GM23338 (cell line): ENCODE measurements at regions not wholly inside any gene's neighbourhood (a gene's known extent, or its start where the extent isn't known, plus 50 kb on each side); places are given as distances from the start of the nearest gene placed in this dataset.

Experiments
- ATAC-seq: fragments of 200-7000 bp; cut with Tn5 transposase; 3 replicates; pipeline ENCODE4 v1.9.1; 2020
- DNase-seq: peaks from one replicate; pipeline ENCODE4 v3.0.0-alpha.2; 2015; ENCODE audit warnings: low spot score
- H2AFZ ChIP-seq: fragments of 200-600 bp; sonication (generic); 2 replicates; pipeline ENCODE4 v1.8.0; 2016; ENCODE audit warnings: antibody characterized with exemption, mild to moderate bottlenecking, moderate library complexity
- H3F3A ChIP-seq: fragments of 200-600 bp; sonication (generic); replicated peaks from 2 replicates; pipeline ENCODE4 v1.8.0; 2017; ENCODE audit warnings: antibody characterized with exemption, mixed run types, low read depth
- H3K27ac ChIP-seq: fragments of 200-600 bp; sonication (generic); 2 replicates; pipeline ENCODE4 v1.6.1; 2016; ENCODE audit warnings: low read depth
- H3K27me3 ChIP-seq: fragments of 200-600 bp; sonication (generic); 2 replicates; pipeline ENCODE4 v1.8.0; 2016; ENCODE audit warnings: mild to moderate bottlenecking, mixed run types, moderate library complexity; ENCODE audit not compliant: insufficient read depth
- H3K36me3 ChIP-seq: fragments of 200-600 bp; sonication (generic); 2 replicates; pipeline ENCODE4 v1.8.0; 2016; ENCODE audit warnings: mild to moderate bottlenecking; ENCODE audit not compliant: insufficient read depth
- H3K4me1 ChIP-seq: fragments of 200-600 bp; sonication (generic); 2 replicates; pipeline ENCODE4 v1.8.0; 2016; ENCODE audit warnings: mild to moderate bottlenecking, moderate library complexity; ENCODE audit not compliant: insufficient read depth
- H3K4me2 ChIP-seq: fragments of 200-600 bp; sonication (generic); 2 replicates; pipeline ENCODE4 v1.7.1; 2017; ENCODE audit warnings: mixed run types
- H3K4me3 ChIP-seq: fragments of 200-600 bp; sonication (generic); 2 replicates; pipeline ENCODE4 v1.6.1; 2016; ENCODE audit warnings: mixed run types
- H3K79me2 ChIP-seq: fragments of 200-600 bp; sonication (generic); replicated peaks from 2 replicates; pipeline ENCODE4 v1.8.0; 2017; ENCODE audit warnings: mild to moderate bottlenecking; ENCODE audit not compliant: insufficient read depth
- H3K9me2 ChIP-seq: fragments of 200-600 bp; sonication (generic); 2 replicates; pipeline ENCODE4 v1.8.0; 2017; ENCODE audit not compliant: insufficient read depth
- H4K20me1 ChIP-seq: fragments of 200-600 bp; sonication (generic); replicated peaks from 2 replicates; pipeline ENCODE4 v1.8.0; 2017; ENCODE audit warnings: mild to moderate bottlenecking; ENCODE audit not compliant: insufficient read depth
- H3K27ac Mint-ChIP-seq: 2 replicates; pipeline ENCODE4 v1.8.0; 2020; ENCODE audit warnings: inconsistent platforms, mild to moderate bottlenecking, moderate library complexity, mixed read lengths
- H3K27me3 Mint-ChIP-seq: 3 replicates; pipeline ENCODE4 v1.8.0; 2022; ENCODE audit warnings: low read depth, mild to moderate bottlenecking, moderate library complexity, mixed read lengths, inconsistent platforms; ENCODE audit not compliant: insufficient read depth, poor library complexity
- H3K36me3 Mint-ChIP-seq: 3 replicates; pipeline ENCODE4 v1.8.0; 2021; ENCODE audit warnings: low read depth, mild to moderate bottlenecking, inconsistent platforms, moderate library complexity, mixed read lengths
- H3K4me1 Mint-ChIP-seq: 3 replicates; pipeline ENCODE4 v1.8.0; 2020; ENCODE audit warnings: mild to moderate bottlenecking, inconsistent platforms, mixed read lengths
- H3K4me3 Mint-ChIP-seq: 3 replicates; pipeline ENCODE4 v1.8.0; 2021; ENCODE audit warnings: moderate library complexity, mild to moderate bottlenecking, inconsistent platforms, mixed read lengths
- H3K9me3 Mint-ChIP-seq: 3 replicates; pipeline ENCODE4 v1.8.0; 2020; ENCODE audit warnings: moderate library complexity, mild to moderate bottlenecking, inconsistent platforms, mixed read lengths
- EZH2 ChIP-seq: fragments of 200-600 bp; sonication (generic); IDR thresholded peaks from one replicate; pipeline ENCODE4 v1.8.0; 2017; ENCODE audit warnings: antibody characterized with exemption, mild to moderate bottlenecking, low read depth; ENCODE audit not compliant: unreplicated experiment
- EZH2phosphoT487 ChIP-seq: fragments of 200-600 bp; sonication (generic); IDR thresholded peaks from one replicate; pipeline ENCODE4 v1.8.1; 2018; ENCODE audit warnings: antibody characterized with exemption; ENCODE audit not compliant: unreplicated experiment
- JUNB ChIP-seq: IDR thresholded peaks from one replicate; pipeline ENCODE4 v1.6.1; 2016; ENCODE audit warnings: antibody characterized with exemption; ENCODE audit not compliant: unreplicated experiment
- POLR2AphosphoS5 ChIP-seq: IDR thresholded peaks from 2 replicates; pipeline ENCODE4 v1.6.1; 2016; ENCODE audit warnings: antibody characterized with exemption, low read depth
- STAT1 ChIP-seq: IDR thresholded peaks from one replicate; pipeline ENCODE4 v1.6.1; 2016; ENCODE audit warnings: antibody characterized with exemption; ENCODE audit not compliant: unreplicated experiment
- ZNF114 ChIP-seq: fragments of 250-450 bp; sonication (Bioruptor Pico); IDR thresholded peaks from 2 replicates; pipeline ENCODE4 v1.5.0; 2020; ENCODE audit warnings: mild to moderate bottlenecking, moderate library complexity
- ZNF331 ChIP-seq: fragments of 250-450 bp; sonication (Bioruptor Pico); IDR thresholded peaks from 2 replicates; pipeline ENCODE4 v1.5.0; 2020; ENCODE audit warnings: low read depth, mild to moderate bottlenecking, moderate library complexity
- ZNF462 ChIP-seq: fragments of 250-450 bp; sonication (Bioruptor Pico); IDR thresholded peaks from 2 replicates; pipeline ENCODE4 v1.5.0; 2020; ENCODE audit warnings: mild to moderate bottlenecking, moderate library complexity

- no peak overlapping the region for H2AFZ ChIP-seq
- no peaks in the 10 kb centered on the region for H3K27me3 ChIP-seq
- H3K4me3 Mint-ChIP-seq: no peak overlapping the region
- H3K4me1 Mint-ChIP-seq: no peaks in the 10 kb centered on the region
- TF ChIP-seq POLR2AphosphoS5 (no peak), ZNF331 (no peak), ZNF462 (CRISPR knock-in tag) (no peak), STAT1 (no peak), ZNF114 (no peak)
- H3K27me3 Mint-ChIP-seq: no peaks in the 10 kb centered on the region
- no peak overlapping the region for H3K4me3 ChIP-seq
- no peak overlapping the region for H3K27ac ChIP-seq
- no peaks in the 10 kb centered on the region for H3K79me2 ChIP-seq
- no peaks in the 10 kb centered on the region for H3K36me3 ChIP-seq
- H3K9me3 Mint-ChIP-seq: no peaks in the 10 kb centered on the region
- ATAC-seq (no peak), DNase-seq (no peak)
- H3K4me2 ChIP-seq: no peak overlapping the region
- no peaks in the 10 kb centered on the region for H3F3A ChIP-seq
- no peak overlapping the region for H3K27ac Mint-ChIP-seq
- no peaks in the 10 kb centered on the region for H3K4me1 ChIP-seq
- H4K20me1 ChIP-seq: no peaks in the 10 kb centered on the region
- no peaks in the 10 kb centered on the region for H3K9me2 ChIP-seq
- no peaks in the 10 kb centered on the region for H3K36me3 Mint-ChIP-seq
Observed at GRCh38 chr3:176587089-176587488, 610.2 kb downstream of the TBL1XR1 start.

DNA sequence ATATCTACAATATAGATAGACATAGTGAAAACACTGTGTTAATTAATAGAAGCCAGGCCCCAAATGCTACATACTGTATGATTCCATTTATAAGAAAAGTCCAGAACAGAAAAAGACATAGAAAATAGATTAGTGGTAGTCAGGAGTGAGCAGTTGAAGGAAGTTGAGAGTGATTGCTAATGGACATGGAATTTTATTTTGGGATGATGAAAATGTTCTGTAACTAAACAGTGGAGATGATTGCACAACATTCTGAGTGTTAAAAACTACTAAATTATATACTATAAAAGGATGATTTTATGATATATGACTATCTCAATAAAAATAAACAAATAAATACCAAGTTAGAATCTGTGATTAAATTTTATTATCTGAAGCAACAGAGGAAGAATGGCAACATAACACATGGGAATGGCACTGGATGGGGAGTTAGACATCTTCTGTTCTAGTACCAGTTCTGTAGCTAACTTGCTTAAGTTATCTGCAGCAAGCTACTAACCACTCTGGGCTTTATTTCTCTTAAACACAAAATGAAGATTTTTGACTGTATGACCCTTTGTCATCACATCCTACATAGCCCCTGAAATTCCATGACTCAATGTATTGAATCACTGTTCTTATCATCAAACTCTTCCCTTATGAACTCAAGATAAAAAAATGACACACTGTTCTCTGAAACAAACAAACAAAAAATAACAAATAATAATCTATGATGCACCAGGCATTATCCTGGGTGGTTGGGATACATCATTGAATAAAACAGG, 612.7 kb downstream of the TBL1XR1 start:
- Histone ChIP-seq H3K4me2 (no peak overlapping the region), H3K4me3 (no peak overlapping the region), H3K9me2 (0 out of 2 replicates have a peak, but pooled peaks cover 5% of the 10 kb centered on the region), H3F3A (no peaks in the 10 kb centered on the region), H3K36me3 (no peaks in the 10 kb centered on the region), H2AFZ (no peak overlapping the region), H3K27me3 (no peaks in the 10 kb centered on the region), H3K27ac (no peak overlapping the region), H3K79me2 (no peaks in the 10 kb centered on the region), H3K4me1 (no peaks in the 10 kb centered on the region), H4K20me1 (no peaks in the 10 kb centered on the region)
- no peak overlapping the region for H3K27ac Mint-ChIP-seq
- no peak for DNase-seq
- no peaks in the 10 kb centered on the region for H3K9me3 Mint-ChIP-seq
- H3K36me3 Mint-ChIP-seq: no peaks in the 10 kb centered on the region
- ATAC-seq: no peak
- H3K4me1 Mint-ChIP-seq: no peaks in the 10 kb centered on the region
- H3K4me3 Mint-ChIP-seq: no peak overlapping the region
- H3K27me3 Mint-ChIP-seq: no peaks in the 10 kb centered on the region
- TF ChIP-seq JUNB (no peak), ZNF331 (no peak), EZH2phosphoT487 (no peak), EZH2 (no peak)
